ES-I3 (cell line): ENCODE measurements at regions not wholly inside any gene's neighbourhood (a gene's known extent, or its start where the extent isn't known, plus 50 kb on each side); places are given as distances from the start of the nearest gene placed in this dataset.
"Not testable (repeated sequence)": the region's sequence is repeated elsewhere in the genome, so short reads cannot be mapped to it uniquely, and the experiment has no call there.

ENCODE experiments used
- H3K36me3 ChIP-seq: 2 replicates; pipeline ENCODE4 v1.6.1; 2013; ENCODE audit warnings: mild to moderate bottlenecking, low read length, control low read depth, moderate library complexity; ENCODE audit not compliant: insufficient read depth
- H3K4me1 ChIP-seq: 2 replicates; pipeline ENCODE4 v1.6.1; 2013; ENCODE audit warnings: mild to moderate bottlenecking, control low read depth, low read length; ENCODE audit not compliant: insufficient read depth
- H3K9ac ChIP-seq: 2 replicates; pipeline ENCODE4 v1.6.1; 2013; ENCODE audit warnings: low read depth, mild to moderate bottlenecking, low read length, moderate library complexity
- H3K9me3 ChIP-seq: 2 replicates; pipeline ENCODE4 v1.6.1; 2013; ENCODE audit warnings: mild to moderate bottlenecking, low read length, moderate library complexity; ENCODE audit not compliant: control insufficient read depth, insufficient read depth

GRCh38 chr3:34034840-34035239, 236.4 kb downstream of the PDCD6IP start:
- H3K9me3 ChIP-seq, result no peaks in the 10 kb centered on the region

GRCh38 chr3:34035775-34036174, 237.3 kb downstream of the PDCD6IP start:
- Histone ChIP-seq H3K4me1 (no peaks in the 10 kb centered on the region), H3K9ac (no peak overlapping the region), H3K9me3 (no peaks in the 10 kb centered on the region), H3K36me3 (no peaks in the 10 kb centered on the region)

More at GRCh38 chr3:34034840-34035239, 236.4 kb downstream of the PDCD6IP start:
- H3K4me1 ChIP-seq, result no peaks in the 10 kb centered on the region
- H3K9ac ChIP-seq, result no peak overlapping the region
- no peaks in the 10 kb centered on the region for H3K36me3 ChIP-seq

- no peaks in the 10 kb centered on the region for H3K4me1 ChIP-seq
- H3K9ac ChIP-seq, result no peak overlapping the region
- H3K9me3 ChIP-seq, result no peaks in the 10 kb centered on the region
- H3K36me3 ChIP-seq, result no peaks in the 10 kb centered on the region
Measured at GRCh38 chr3:34037260-34037659, 238.8 kb downstream of the PDCD6IP start.

- H3K9me3 ChIP-seq, result no peaks in the 10 kb centered on the region
- H3K4me1 ChIP-seq, result no peaks in the 10 kb centered on the region
- H3K9ac ChIP-seq, result no peak overlapping the region
- H3K36me3 ChIP-seq, result no peaks in the 10 kb centered on the region
Measured at GRCh38 chr3:34038131-34038530, 239.7 kb downstream of the PDCD6IP start.

GRCh38 chr3:34046154-34046553, 247.7 kb downstream of the PDCD6IP start:
- H3K9ac ChIP-seq, result no peak overlapping the region
- H3K4me1 ChIP-seq, result 0 out of 2 replicates have a peak, but pooled peaks cover 3% of the 10 kb centered on the region
- H3K9me3 ChIP-seq, result no peaks in the 10 kb centered on the region
- no peaks in the 10 kb centered on the region for H3K36me3 ChIP-seq

GRCh38 chr3:34053626-34054025, 255.2 kb downstream of the PDCD6IP start:
- Histone ChIP-seq H3K4me1 (no peaks in the 10 kb centered on the region), H3K36me3 (no peaks in the 10 kb centered on the region), H3K9me3 (no peaks in the 10 kb centered on the region), H3K9ac (no peak overlapping the region)

GRCh38 chr3:34056181-34056910, 257.9 kb downstream of the PDCD6IP start:
- Histone ChIP-seq H3K4me1 (no peaks in the 10 kb centered on the region), H3K9ac (no peak overlapping the region), H3K36me3 (no peaks in the 10 kb centered on the region), H3K9me3 (no peaks in the 10 kb centered on the region)

GRCh38 chr3:34056951-34057390, 258.5 kb downstream of the PDCD6IP start:
- Histone ChIP-seq H3K36me3 (no peaks in the 10 kb centered on the region), H3K4me1 (no peaks in the 10 kb centered on the region), H3K9me3 (no peaks in the 10 kb centered on the region), H3K9ac (no peak overlapping the region)

GRCh38 chr3:34060995-34061394, 262.6 kb downstream of the PDCD6IP start:
- H3K9me3 ChIP-seq, H3K9ac ChIP-seq, H3K4me1 ChIP-seq, H3K36me3 ChIP-seq: not testable (repeated sequence)

GRCh38 chr3:34065901-34066300, 267.5 kb downstream of the PDCD6IP start:
- no peak overlapping the region for H3K9ac ChIP-seq
- peaks cover 4% of the 10 kb centered on the region; the same call in 1 of the 2 replicates for H3K4me1 ChIP-seq
- H3K9me3 ChIP-seq, result no peaks in the 10 kb centered on the region

GRCh38 chr3:34066328-34066727, 267.9 kb downstream of the PDCD6IP start:
- no peaks in the 10 kb centered on the region for H3K36me3 ChIP-seq
- no peaks in the 10 kb centered on the region for H3K9me3 ChIP-seq
- H3K4me1 ChIP-seq, result peaks cover 4% of the 10 kb centered on the region; the same call in 1 of the 2 replicates
- H3K9ac ChIP-seq, result no peak overlapping the region

More at GRCh38 chr3:34065901-34066300, 267.5 kb downstream of the PDCD6IP start:
- H3K36me3 ChIP-seq, result no peaks in the 10 kb centered on the region

GRCh38 chr3:34066999-34067398, 268.6 kb downstream of the PDCD6IP start:
- Histone ChIP-seq H3K9ac (no peak overlapping the region), H3K9me3 (no peaks in the 10 kb centered on the region), H3K4me1 (peaks cover 4% of the 10 kb centered on the region; the same call in 1 of the 2 replicates), H3K36me3 (no peaks in the 10 kb centered on the region)

- no peak overlapping the region for H3K9ac ChIP-seq
- peaks cover 7% of the 10 kb centered on the region; the same call in 1 of the 2 replicates for H3K4me1 ChIP-seq
- no peaks in the 10 kb centered on the region for H3K36me3 ChIP-seq
- H3K9me3 ChIP-seq, result no peaks in the 10 kb centered on the region
Measured at GRCh38 chr3:34067536-34068051, 269.2 kb downstream of the PDCD6IP start.

GRCh38 chr3:34068505-34068904, 270.1 kb downstream of the PDCD6IP start:
- no peak overlapping the region for H3K9ac ChIP-seq
- H3K9me3 ChIP-seq, result no peaks in the 10 kb centered on the region
- H3K4me1 ChIP-seq, result peaks cover 16% of the 10 kb centered on the region; the same call in 1 of the 2 replicates
- H3K36me3 ChIP-seq, result no peaks in the 10 kb centered on the region
